GM12872 (cell line): ENCODE measurements at regions not wholly inside any gene's neighbourhood (a gene's known extent, or its start where the extent isn't known, plus 50 kb on each side); places are given as distances from the start of the nearest gene placed in this dataset.

Source experiments
- CTCF ChIP-seq: IDR thresholded peaks from 3 replicates; pipeline ENCODE4 v1.5.1; 2011; ENCODE audit warnings: low read depth, mild to moderate bottlenecking, low read length, moderate library complexity; ENCODE audit not compliant: insufficient read depth

- TF ChIP-seq CTCF, result no peak
Observed at GRCh38 chr18:72922895-72923294, 55.1 kb upstream of the NETO1 start.
